GM23338 (cell line): ENCODE measurements at regions not wholly inside any gene's neighbourhood (a gene's known extent, or its start where the extent isn't known, plus 50 kb on each side); places are given as distances from the start of the nearest gene placed in this dataset.

Experiments used
- ATAC-seq: fragments of 200-7000 bp; cut with Tn5 transposase; 3 replicates; pipeline ENCODE4 v1.9.1; 2020
- DNase-seq: peaks from one replicate; pipeline ENCODE4 v3.0.0-alpha.2; 2015; ENCODE audit warnings: low spot score
- H2AFZ ChIP-seq: fragments of 200-600 bp; sonication (generic); 2 replicates; pipeline ENCODE4 v1.8.0; 2016; ENCODE audit warnings: antibody characterized with exemption, mild to moderate bottlenecking, moderate library complexity
- H3F3A ChIP-seq: fragments of 200-600 bp; sonication (generic); replicated peaks from 2 replicates; pipeline ENCODE4 v1.8.0; 2017; ENCODE audit warnings: antibody characterized with exemption, mixed run types, low read depth
- H3K27ac ChIP-seq: fragments of 200-600 bp; sonication (generic); 2 replicates; pipeline ENCODE4 v1.6.1; 2016; ENCODE audit warnings: low read depth
- H3K27me3 ChIP-seq: fragments of 200-600 bp; sonication (generic); 2 replicates; pipeline ENCODE4 v1.8.0; 2016; ENCODE audit warnings: mild to moderate bottlenecking, mixed run types, moderate library complexity; ENCODE audit not compliant: insufficient read depth
- H3K36me3 ChIP-seq: fragments of 200-600 bp; sonication (generic); 2 replicates; pipeline ENCODE4 v1.8.0; 2016; ENCODE audit warnings: mild to moderate bottlenecking; ENCODE audit not compliant: insufficient read depth
- H3K4me1 ChIP-seq: fragments of 200-600 bp; sonication (generic); 2 replicates; pipeline ENCODE4 v1.8.0; 2016; ENCODE audit warnings: mild to moderate bottlenecking, moderate library complexity; ENCODE audit not compliant: insufficient read depth
- H3K4me2 ChIP-seq: fragments of 200-600 bp; sonication (generic); 2 replicates; pipeline ENCODE4 v1.7.1; 2017; ENCODE audit warnings: mixed run types
- H3K4me3 ChIP-seq: fragments of 200-600 bp; sonication (generic); 2 replicates; pipeline ENCODE4 v1.6.1; 2016; ENCODE audit warnings: mixed run types
- H3K79me2 ChIP-seq: fragments of 200-600 bp; sonication (generic); replicated peaks from 2 replicates; pipeline ENCODE4 v1.8.0; 2017; ENCODE audit warnings: mild to moderate bottlenecking; ENCODE audit not compliant: insufficient read depth
- H3K9me2 ChIP-seq: fragments of 200-600 bp; sonication (generic); 2 replicates; pipeline ENCODE4 v1.8.0; 2017; ENCODE audit not compliant: insufficient read depth
- H4K20me1 ChIP-seq: fragments of 200-600 bp; sonication (generic); replicated peaks from 2 replicates; pipeline ENCODE4 v1.8.0; 2017; ENCODE audit warnings: mild to moderate bottlenecking; ENCODE audit not compliant: insufficient read depth
- H3K27ac Mint-ChIP-seq: 2 replicates; pipeline ENCODE4 v1.8.0; 2020; ENCODE audit warnings: inconsistent platforms, mild to moderate bottlenecking, moderate library complexity, mixed read lengths
- H3K27me3 Mint-ChIP-seq: 3 replicates; pipeline ENCODE4 v1.8.0; 2022; ENCODE audit warnings: low read depth, mild to moderate bottlenecking, moderate library complexity, mixed read lengths, inconsistent platforms; ENCODE audit not compliant: insufficient read depth, poor library complexity
- H3K36me3 Mint-ChIP-seq: 3 replicates; pipeline ENCODE4 v1.8.0; 2021; ENCODE audit warnings: low read depth, mild to moderate bottlenecking, inconsistent platforms, moderate library complexity, mixed read lengths
- H3K4me1 Mint-ChIP-seq: 3 replicates; pipeline ENCODE4 v1.8.0; 2020; ENCODE audit warnings: mild to moderate bottlenecking, inconsistent platforms, mixed read lengths
- H3K4me3 Mint-ChIP-seq: 3 replicates; pipeline ENCODE4 v1.8.0; 2021; ENCODE audit warnings: moderate library complexity, mild to moderate bottlenecking, inconsistent platforms, mixed read lengths
- H3K9me3 Mint-ChIP-seq: 3 replicates; pipeline ENCODE4 v1.8.0; 2020; ENCODE audit warnings: moderate library complexity, mild to moderate bottlenecking, inconsistent platforms, mixed read lengths
- ETS1 ChIP-seq: IDR thresholded peaks from 2 replicates; pipeline ENCODE4 v1.6.1; 2016; ENCODE audit warnings: antibody characterized with exemption
- EZH2 ChIP-seq: fragments of 200-600 bp; sonication (generic); IDR thresholded peaks from one replicate; pipeline ENCODE4 v1.8.0; 2017; ENCODE audit warnings: antibody characterized with exemption, mild to moderate bottlenecking, low read depth; ENCODE audit not compliant: unreplicated experiment
- JUNB ChIP-seq: IDR thresholded peaks from one replicate; pipeline ENCODE4 v1.6.1; 2016; ENCODE audit warnings: antibody characterized with exemption; ENCODE audit not compliant: unreplicated experiment
- NANOG ChIP-seq: IDR thresholded peaks from 2 replicates; pipeline ENCODE4 v1.6.1; 2016; ENCODE audit warnings: antibody characterized with exemption, borderline replicate concordance
- POLR2AphosphoS5 ChIP-seq: IDR thresholded peaks from 2 replicates; pipeline ENCODE4 v1.6.1; 2016; ENCODE audit warnings: antibody characterized with exemption, low read depth
- STAT1 ChIP-seq: IDR thresholded peaks from one replicate; pipeline ENCODE4 v1.6.1; 2016; ENCODE audit warnings: antibody characterized with exemption; ENCODE audit not compliant: unreplicated experiment
- ZNF331 ChIP-seq: fragments of 250-450 bp; sonication (Bioruptor Pico); IDR thresholded peaks from 2 replicates; pipeline ENCODE4 v1.5.0; 2020; ENCODE audit warnings: low read depth, mild to moderate bottlenecking, moderate library complexity
- ZNF462 ChIP-seq: fragments of 250-450 bp; sonication (Bioruptor Pico); IDR thresholded peaks from 2 replicates; pipeline ENCODE4 v1.5.0; 2020; ENCODE audit warnings: mild to moderate bottlenecking, moderate library complexity
- TF ChIP-seq, protein P1 (sequence below): IDR thresholded peaks from one replicate; pipeline ENCODE4 v1.6.1; 2018; ENCODE audit warnings: antibody characterized with exemption; ENCODE audit not compliant: unreplicated experiment

- TF ChIP-seq ETS1 = no peak
- no peak for TF ChIP-seq STAT1
- TF ChIP-seq JUNB = no peak
- TF ChIP-seq, protein P1, sequence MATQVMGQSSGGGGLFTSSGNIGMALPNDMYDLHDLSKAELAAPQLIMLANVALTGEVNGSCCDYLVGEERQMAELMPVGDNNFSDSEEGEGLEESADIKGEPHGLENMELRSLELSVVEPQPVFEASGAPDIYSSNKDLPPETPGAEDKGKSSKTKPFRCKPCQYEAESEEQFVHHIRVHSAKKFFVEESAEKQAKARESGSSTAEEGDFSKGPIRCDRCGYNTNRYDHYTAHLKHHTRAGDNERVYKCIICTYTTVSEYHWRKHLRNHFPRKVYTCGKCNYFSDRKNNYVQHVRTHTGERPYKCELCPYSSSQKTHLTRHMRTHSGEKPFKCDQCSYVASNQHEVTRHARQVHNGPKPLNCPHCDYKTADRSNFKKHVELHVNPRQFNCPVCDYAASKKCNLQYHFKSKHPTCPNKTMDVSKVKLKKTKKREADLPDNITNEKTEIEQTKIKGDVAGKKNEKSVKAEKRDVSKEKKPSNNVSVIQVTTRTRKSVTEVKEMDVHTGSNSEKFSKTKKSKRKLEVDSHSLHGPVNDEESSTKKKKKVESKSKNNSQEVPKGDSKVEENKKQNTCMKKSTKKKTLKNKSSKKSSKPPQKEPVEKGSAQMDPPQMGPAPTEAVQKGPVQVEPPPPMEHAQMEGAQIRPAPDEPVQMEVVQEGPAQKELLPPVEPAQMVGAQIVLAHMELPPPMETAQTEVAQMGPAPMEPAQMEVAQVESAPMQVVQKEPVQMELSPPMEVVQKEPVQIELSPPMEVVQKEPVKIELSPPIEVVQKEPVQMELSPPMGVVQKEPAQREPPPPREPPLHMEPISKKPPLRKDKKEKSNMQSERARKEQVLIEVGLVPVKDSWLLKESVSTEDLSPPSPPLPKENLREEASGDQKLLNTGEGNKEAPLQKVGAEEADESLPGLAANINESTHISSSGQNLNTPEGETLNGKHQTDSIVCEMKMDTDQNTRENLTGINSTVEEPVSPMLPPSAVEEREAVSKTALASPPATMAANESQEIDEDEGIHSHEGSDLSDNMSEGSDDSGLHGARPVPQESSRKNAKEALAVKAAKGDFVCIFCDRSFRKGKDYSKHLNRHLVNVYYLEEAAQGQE = no peak
- no peak for TF ChIP-seq ZNF331
Measured at GRCh38 chr1:194787001-194787400, 1600.6 kb upstream of the B3GALT2 start (continued).

- Mint-ChIP-seq H3K4me3 (no peak overlapping the region), H3K27ac (no peak overlapping the region), H3K27me3 (peaks cover 1% of the 10 kb centered on the region), H3K4me1 (no peaks in the 10 kb centered on the region), H3K9me3 (no peaks in the 10 kb centered on the region), H3K36me3 (no peaks in the 10 kb centered on the region)
- Histone ChIP-seq H3K27me3 (no peaks in the 10 kb centered on the region), H3F3A (no peaks in the 10 kb centered on the region), H2AFZ (no peak overlapping the region), H3K27ac (no peak overlapping the region), H3K79me2 (no peaks in the 10 kb centered on the region), H3K9me2 (no peaks in the 10 kb centered on the region), H3K4me2 (no peak overlapping the region), H3K36me3 (no peaks in the 10 kb centered on the region), H3K4me1 (no peaks in the 10 kb centered on the region), H4K20me1 (no peaks in the 10 kb centered on the region), H3K4me3 (no peak overlapping the region)
- ATAC-seq = no peak
- DNase-seq = no peak
- TF ChIP-seq ZNF462 (no peak), EZH2 (no peak), ZNF331 (no peak), NANOG (no peak), POLR2AphosphoS5 (no peak), STAT1 (no peak), ETS1 (no peak)
- TF ChIP-seq, protein P1 = no peak
Measured at GRCh38 chr1:194786027-194786426, 1599.6 kb upstream of the B3GALT2 start.
